H9 (cell line): ENCODE measurements at regions not wholly inside any gene's neighbourhood (a gene's known extent, or its start where the extent isn't known, plus 50 kb on each side); places are given as distances from the start of the nearest gene placed in this dataset.
A peak's percentile ranks its signal among the peaks of the same experiment; 100 is the strongest.

Source experiments
- DNase-seq: peaks from one replicate; pipeline ENCODE4 v3.0.0-alpha.2; 2017
- H2AFZ ChIP-seq: one replicate; pipeline ENCODE4 v1.6.1; 2013; ENCODE audit warnings: mild to moderate bottlenecking, low read length, control low read depth, moderate library complexity
- H2AK5ac ChIP-seq: 2 replicates; pipeline ENCODE4 v1.6.1; 2013; ENCODE audit warnings: low read length, control low read depth, mixed read lengths; ENCODE audit not compliant: insufficient read length
- H2BK120ac ChIP-seq: one replicate; pipeline ENCODE4 v1.6.1; 2013; ENCODE audit warnings: low read depth, mild to moderate bottlenecking, low read length, control low read depth, inconsistent platforms; ENCODE audit not compliant: poor library complexity, severe bottlenecking
- H2BK12ac ChIP-seq: 2 replicates; pipeline ENCODE4 v1.6.1; 2013; ENCODE audit warnings: low read length, control low read depth, mixed read lengths, low read depth; ENCODE audit not compliant: insufficient read length
- H2BK15ac ChIP-seq: 2 replicates; pipeline ENCODE4 v1.6.1; 2013; ENCODE audit warnings: low read depth, low read length, control low read depth
- H2BK20ac ChIP-seq: one replicate; pipeline ENCODE4 v1.6.1; 2013; ENCODE audit warnings: low read depth, mild to moderate bottlenecking, low read length, control low read depth, inconsistent platforms; ENCODE audit not compliant: poor library complexity, severe bottlenecking
- H2BK5ac ChIP-seq: 2 replicates; pipeline ENCODE4 v1.6.1; 2013; ENCODE audit warnings: low read length, control low read depth, mixed read lengths; ENCODE audit not compliant: insufficient read length
- H3K14ac ChIP-seq: 2 replicates; pipeline ENCODE4 v1.6.1; 2013; ENCODE audit warnings: low read length, control low read depth; ENCODE audit not compliant: insufficient read depth
- H3K18ac ChIP-seq: 2 replicates; pipeline ENCODE4 v1.6.1; 2013; ENCODE audit warnings: low read depth, mild to moderate bottlenecking, mixed read lengths, low read length, control low read depth; ENCODE audit not compliant: insufficient read length
- H3K23ac ChIP-seq: 2 replicates; pipeline ENCODE4 v1.6.1; 2013; ENCODE audit warnings: low read length, control low read depth, mixed read lengths, low read depth; ENCODE audit not compliant: insufficient read length
- H3K23me2 ChIP-seq: 2 replicates; pipeline ENCODE4 v1.6.1; 2013; ENCODE audit warnings: low read depth, mild to moderate bottlenecking, mixed read lengths, low read length, control low read depth; ENCODE audit not compliant: insufficient read length, poor library complexity, severe bottlenecking
- H3K27ac ChIP-seq: 2 replicates; pipeline ENCODE4 v1.5.1; 2013; ENCODE audit warnings: low read length, control low read depth, mixed read lengths, low read depth; ENCODE audit not compliant: insufficient read length
- H3K27me3 ChIP-seq: 2 replicates; pipeline ENCODE4 v1.6.1; 2013; ENCODE audit warnings: low read length, control low read depth, inconsistent platforms; ENCODE audit not compliant: insufficient read depth
- H3K4ac ChIP-seq: 2 replicates; pipeline ENCODE4 v1.6.1; 2013; ENCODE audit warnings: low read depth, mild to moderate bottlenecking, control low read depth, inconsistent platforms, low read length, moderate library complexity
- H3K4me1 ChIP-seq: 2 replicates; pipeline ENCODE4 v1.6.1; 2013; ENCODE audit warnings: low read length, control low read depth, inconsistent platforms; ENCODE audit not compliant: insufficient read depth
- H3K4me2 ChIP-seq: 2 replicates; pipeline ENCODE4 v1.6.1; 2013; ENCODE audit warnings: low read length, control low read depth, mixed read lengths; ENCODE audit not compliant: insufficient read length, insufficient read depth
- H3K56ac ChIP-seq: 2 replicates; pipeline ENCODE4 v1.6.1; 2013; ENCODE audit warnings: low read depth, mild to moderate bottlenecking, mixed read lengths, low read length, control low read depth; ENCODE audit not compliant: insufficient read length
- H3K79me1 ChIP-seq: 2 replicates; pipeline ENCODE4 v1.6.1; 2013; ENCODE audit warnings: low read depth, mild to moderate bottlenecking, moderate library complexity, low read length, control low read depth, inconsistent platforms; ENCODE audit not compliant: insufficient read depth, poor library complexity, severe bottlenecking
- H3K79me2 ChIP-seq: 2 replicates; pipeline ENCODE4 v1.6.1; 2013; ENCODE audit warnings: low read length, control low read depth, inconsistent platforms; ENCODE audit not compliant: insufficient read depth
- H3K9ac ChIP-seq: 2 replicates; pipeline ENCODE4 v1.6.1; 2013; ENCODE audit warnings: low read length, control low read depth, mixed read lengths; ENCODE audit not compliant: insufficient read length; ENCODE audit errors: extremely low read depth
- H3K9me3 ChIP-seq: one replicate; pipeline ENCODE4 v1.6.1; 2013; ENCODE audit warnings: low read depth, low read length, inconsistent platforms; ENCODE audit not compliant: control insufficient read depth
- H3T11ph ChIP-seq: one replicate; pipeline ENCODE4 v1.6.1; 2013; ENCODE audit warnings: mild to moderate bottlenecking, low read length, control low read depth, inconsistent platforms
- H4K20me1 ChIP-seq: one replicate; pipeline ENCODE4 v1.6.1; 2013; ENCODE audit not compliant: control insufficient read depth, insufficient read length, insufficient read depth
- H4K5ac ChIP-seq: 2 replicates; pipeline ENCODE4 v1.6.1; 2013; ENCODE audit warnings: low read depth, mild to moderate bottlenecking, mixed read lengths, low read length, control low read depth; ENCODE audit not compliant: insufficient read length
- H4K8ac ChIP-seq: replicated peaks from 2 replicates; pipeline ENCODE4 v1.6.1; 2013; ENCODE audit warnings: low read length, control low read depth, mixed read lengths, low read depth; ENCODE audit not compliant: insufficient read length
- H4K91ac ChIP-seq: 2 replicates; pipeline ENCODE4 v1.6.1; 2013; ENCODE audit warnings: low read depth, mild to moderate bottlenecking, moderate library complexity, mixed read lengths, low read length, control low read depth; ENCODE audit not compliant: insufficient read length
- H3K27ac Mint-ChIP-seq, 3 experiments: 2 replicates in 2 of 3; 3 replicates in 1 of 3; pipeline ENCODE4 v1.8.0; 2020 to 2021; ENCODE audit warnings: mixed read lengths in 3 of 3, mild to moderate bottlenecking in 1 of 3, moderate library complexity in 1 of 3
- H3K27me3 Mint-ChIP-seq: 2 replicates; pipeline ENCODE4 v1.8.0; 2021; ENCODE audit warnings: low read depth, mild to moderate bottlenecking, moderate library complexity, mixed read lengths
- H3K36me3 Mint-ChIP-seq, 3 experiments: 2 replicates in 2 of 3; 3 replicates in 1 of 3; pipeline ENCODE4 v1.8.0; 2020 to 2021; ENCODE audit warnings: low read depth in 3 of 3, mixed read lengths in 3 of 3; ENCODE audit not compliant: insufficient read depth in 1 of 3
- H3K4me1 Mint-ChIP-seq, 2 experiments: 2 replicates each; pipeline ENCODE4 v1.8.0; 2020; ENCODE audit warnings: mixed read lengths in 2 of 2
- H3K4me3 Mint-ChIP-seq, 2 experiments: 2 replicates in 1 of 2; 3 replicates in 1 of 2; pipeline ENCODE4 v1.8.0; 2020 to 2021; ENCODE audit warnings: mild to moderate bottlenecking in 2 of 2, mixed read lengths in 2 of 2, moderate library complexity in 1 of 2
- H3K9me3 Mint-ChIP-seq, 2 experiments: 2 replicates in 1 of 2; 3 replicates in 1 of 2; pipeline ENCODE4 v1.8.0; 2020; ENCODE audit warnings: mild to moderate bottlenecking in 2 of 2, mixed read lengths in 2 of 2, moderate library complexity in 1 of 2
- whole genome bisulfite sequencing: extraction: QIAGEN DNeasy Blood & Tissue Kit; methylation state at CpG from one replicate; pipeline ENCODE4 v1.1.7; 2013; ENCODE audit warnings: missing lambda C conversion rate, low lambda C conversion rate, mixed read lengths; ENCODE audit not compliant: insufficient read length; ENCODE audit errors: extremely low coverage; 5-methylcytosine and 5-hydroxymethylcytosine counted together
- TF ChIP-seq, protein P1 (sequence below): fragments of 200-600 bp; sonication (generic); conservative IDR thresholded peaks from 3 replicates; pipeline ENCODE4 v1.8.0; 2021; ENCODE audit warnings: antibody characterized with exemption, mild to moderate bottlenecking

GRCh38 chr13:79124183-79124582 lies 281.9 kb downstream of the RBM26 start:
- Histone ChIP-seq H3K79me1 (no peaks in the 10 kb centered on the region), H3K27ac (no peak overlapping the region), H3K9me3 (no peaks in the 10 kb centered on the region), H4K20me1 (no peaks in the 10 kb centered on the region), H3K14ac (no peak overlapping the region), H3K4me1 (no peaks in the 10 kb centered on the region; the same call in 1 of the 2 replicates), H3T11ph (no peak overlapping the region), H2AK5ac (no peak overlapping the region), H3K23ac (no peak overlapping the region), H4K91ac (no peak overlapping the region), H4K8ac (no peak overlapping the region), H3K4me2 (no peak overlapping the region), H2BK12ac (no peak overlapping the region), H2AFZ (no peak overlapping the region), H3K4ac (no peak overlapping the region), H2BK20ac (no peak overlapping the region), H3K18ac (no peak overlapping the region), H2BK15ac (no peak overlapping the region), H3K56ac (no peak overlapping the region), H3K79me2 (no peaks in the 10 kb centered on the region), H3K27me3 (no peaks in the 10 kb centered on the region), H2BK5ac (no peak overlapping the region), H4K5ac (no peak overlapping the region), H3K9ac (no peak overlapping the region), H3K23me2 (no peaks in the 10 kb centered on the region), H2BK120ac (no peak overlapping the region)
- H3K27ac Mint-ChIP-seq: peak overlapping the region in 1 of 3 experiments; percentile 17; a peak in 1 of 7 replicates
- H3K36me3 Mint-ChIP-seq: no peaks in the 10 kb centered on the region
- no peak overlapping the region for H3K4me3 Mint-ChIP-seq
- no peak for DNase-seq
- WGBS: no CpG with 5 or more reads among the region's 2 CpGs
- TF ChIP-seq, protein P1, sequence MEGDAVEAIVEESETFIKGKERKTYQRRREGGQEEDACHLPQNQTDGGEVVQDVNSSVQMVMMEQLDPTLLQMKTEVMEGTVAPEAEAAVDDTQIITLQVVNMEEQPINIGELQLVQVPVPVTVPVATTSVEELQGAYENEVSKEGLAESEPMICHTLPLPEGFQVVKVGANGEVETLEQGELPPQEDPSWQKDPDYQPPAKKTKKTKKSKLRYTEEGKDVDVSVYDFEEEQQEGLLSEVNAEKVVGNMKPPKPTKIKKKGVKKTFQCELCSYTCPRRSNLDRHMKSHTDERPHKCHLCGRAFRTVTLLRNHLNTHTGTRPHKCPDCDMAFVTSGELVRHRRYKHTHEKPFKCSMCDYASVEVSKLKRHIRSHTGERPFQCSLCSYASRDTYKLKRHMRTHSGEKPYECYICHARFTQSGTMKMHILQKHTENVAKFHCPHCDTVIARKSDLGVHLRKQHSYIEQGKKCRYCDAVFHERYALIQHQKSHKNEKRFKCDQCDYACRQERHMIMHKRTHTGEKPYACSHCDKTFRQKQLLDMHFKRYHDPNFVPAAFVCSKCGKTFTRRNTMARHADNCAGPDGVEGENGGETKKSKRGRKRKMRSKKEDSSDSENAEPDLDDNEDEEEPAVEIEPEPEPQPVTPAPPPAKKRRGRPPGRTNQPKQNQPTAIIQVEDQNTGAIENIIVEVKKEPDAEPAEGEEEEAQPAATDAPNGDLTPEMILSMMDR: no peak
- no peaks in the 10 kb centered on the region for H3K27me3 Mint-ChIP-seq
- peaks cover 5 to 6% of the 10 kb centered on the region in 2 experiments for H3K4me1 Mint-ChIP-seq
- H3K9me3 Mint-ChIP-seq: peaks cover 0 to 3% of the 10 kb centered on the region in 2 experiments; a peak in 1 of 5 replicates
